RWPE1 (cell line): ENCODE measurements at regions not wholly inside any gene's neighbourhood (a gene's known extent, or its start where the extent isn't known, plus 50 kb on each side); places are given as distances from the start of the nearest gene placed in this dataset.

Experiments
- CTCF ChIA-PET: fragments of 350-600 bp; sonication (Branson Sonifier 250); formaldehyde crosslinking; extraction: SDS; loops from one replicate; lab custom pipeline; 2021; lab: Yijun Ruan, JAX
- POLR2A ChIA-PET: fragments of 400-600 bp; formaldehyde crosslinking; extraction: SDS; loops from one replicate; lab custom pipeline; 2020; ENCODE audit warnings: antibody characterized with exemption; ENCODE audit not compliant: low non-redundant PET; lab: Yijun Ruan, JAX
- DNase-seq: peaks from one replicate; pipeline ENCODE4 v3.0.0; 2012; ENCODE audit warnings: low spot score
- H3K27ac ChIP-seq: fragments of 450-650 bp; 2 replicates; pipeline ENCODE4 v1.5.1; 2017
- CTCF ChIP-seq: fragments of 450-650 bp; conservative IDR thresholded peaks from 2 replicates; pipeline ENCODE4 v1.5.1; 2017; ENCODE audit warnings: low read depth, mild to moderate bottlenecking

- DNase-seq, result no peak
- H3K27ac ChIP-seq, result no peak overlapping the region
- CTCF ChIA-PET, result no interaction called here
- no peak for TF ChIP-seq CTCF
- POLR2A ChIA-PET, result no interaction called here
Observed at GRCh38 chrX:38999099-38999498, 197.8 kb downstream of the MID1IP1 start.

GRCh38 chrX:38999967-39000745 lies 198.9 kb downstream of the MID1IP1 start:
- no peak for DNase-seq
- no peak overlapping the region for H3K27ac ChIP-seq
- ChIA-PET CTCF (interaction anchor here (0.6 kb wide), 1 partner anchor 231 kb away, joined by 3 read pairs; no protein-coding TSS in a partner anchor), POLR2A (no interaction called here)
- TF ChIP-seq CTCF, result no peak

- no peak for DNase-seq
- ChIA-PET POLR2A (no interaction called here), CTCF (interaction anchor here (0.6 kb wide), 1 partner anchor 232 kb away, joined by 3 read pairs; no protein-coding TSS in a partner anchor)
- H3K27ac ChIP-seq, result no peak overlapping the region
- TF ChIP-seq CTCF, result no peak
Observed at GRCh38 chrX:39000802-39001201, 199.5 kb downstream of the MID1IP1 start.

- H3K27ac ChIP-seq, result no peak overlapping the region
- TF ChIP-seq CTCF, result no peak
- POLR2A ChIA-PET, result no interaction called here
Observed at GRCh38 chrX:39002466-39002865, 201.2 kb downstream of the MID1IP1 start.

GRCh38 chrX:39008549-39008948 lies 207.3 kb downstream of the MID1IP1 start:
- CTCF ChIA-PET, result interaction anchor here (0.6 kb wide), 1 partner anchor 240 kb away, joined by 3 read pairs; no protein-coding TSS in a partner anchor

More at GRCh38 chrX:39002466-39002865, 201.2 kb downstream of the MID1IP1 start:
- no peak for DNase-seq
- CTCF ChIA-PET, result no interaction called here

More at GRCh38 chrX:39008549-39008948, 207.3 kb downstream of the MID1IP1 start:
- TF ChIP-seq CTCF, result no peak
- H3K27ac ChIP-seq, result no peak overlapping the region
- POLR2A ChIA-PET, result no interaction called here
- DNase-seq, result no peak
